ENCODE measurements at regions not wholly inside any gene's neighbourhood (a gene's known extent, or its start where the extent isn't known, plus 50 kb on each side); places are given as distances from the start of the nearest gene placed in this dataset.
A peak's percentile ranks its signal among the peaks of the same experiment; 100 is the strongest.

DNA sequence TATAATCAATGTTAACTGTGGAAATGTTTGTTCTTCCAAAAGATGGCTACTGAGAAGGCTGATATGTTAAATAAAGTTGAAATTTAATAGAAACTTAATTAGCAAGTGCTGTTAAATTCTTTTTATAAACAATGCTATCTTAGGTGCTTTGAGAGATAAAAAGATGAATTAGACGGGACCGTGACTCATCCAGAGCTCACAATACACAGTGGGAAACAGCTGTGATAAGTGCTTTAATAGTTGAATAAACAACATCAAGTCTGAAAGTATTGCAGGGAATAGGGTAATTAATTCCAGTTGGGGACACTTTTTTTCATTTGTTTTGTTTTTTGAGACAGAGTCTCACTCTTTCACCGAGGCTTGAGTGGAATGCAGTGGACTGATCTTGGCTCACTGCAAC is 85.5 kb upstream of the DTNA start:
- FAIRE-seq, result no peak
- 9 to 21% (median 19%) methylated on average over 3 of the region's 3 CpGs for WGBS, 3 donors

DNA sequence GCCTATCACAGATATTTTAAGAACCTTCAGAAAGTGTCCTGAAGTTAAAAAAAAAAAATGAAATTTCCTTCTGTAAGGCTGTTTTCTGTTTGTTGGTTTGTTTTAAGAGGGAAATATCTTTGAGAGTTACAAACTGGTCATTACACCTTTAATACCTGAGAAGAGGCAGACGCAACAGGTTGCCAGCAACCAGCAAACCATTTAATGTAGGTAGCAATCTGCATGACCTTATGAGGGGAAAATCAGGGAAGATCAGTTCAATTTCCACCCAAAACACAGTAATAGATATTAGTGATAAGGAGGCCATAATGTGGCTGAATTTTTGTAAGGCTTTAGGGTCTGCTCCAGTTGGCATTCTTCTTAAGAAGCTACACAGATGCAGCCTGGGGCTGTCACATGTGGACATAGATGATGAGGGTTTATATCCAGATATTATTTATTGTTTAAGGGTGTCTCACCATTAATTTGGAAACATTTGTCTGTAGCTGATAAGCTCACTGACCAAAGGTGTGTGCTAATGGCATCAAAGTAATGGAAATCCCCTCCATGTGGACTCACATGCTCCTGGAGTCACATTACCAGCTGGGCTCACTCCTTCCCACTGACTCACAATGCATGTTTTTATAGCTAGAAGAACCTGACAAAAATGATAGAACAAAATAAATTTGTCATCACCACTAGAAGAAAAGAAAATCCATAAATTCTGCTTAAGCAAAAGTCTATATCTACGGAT is 83.5 kb upstream of the DTNA start:
- Histone ChIP-seq H3K27me3 (ENCODE audit: control insufficient read depth in 3 of 3, insufficient read depth in 3 of 3, low read length in 3 of 3) (peaks cover 0 to 2% (median 0%) of the 10 kb centered on the region in 3 donors), H3K4me3 (ENCODE audit: low read depth in 1 of 3, low read length in 3 of 3) (no peak overlapping the region), H3K27ac (ENCODE audit: low read depth in 1 of 3, low read length in 2 of 3) (no peak overlapping the region), H3K9me3 (ENCODE audit: control insufficient read depth in 2 of 2, insufficient read depth in 1 of 2, low read depth in 1 of 2, low read length in 1 of 2) (no peaks in the 10 kb centered on the region), H3K36me3 (ENCODE audit: control insufficient read depth in 3 of 3, insufficient read depth in 2 of 3, low read depth in 1 of 3, low read length in 3 of 3) (no peaks in the 10 kb centered on the region), H3K4me1 (ENCODE audit: control insufficient read depth in 3 of 3, insufficient read depth in 2 of 3, low read depth in 1 of 3, low read length in 2 of 3) (no peaks in the 10 kb centered on the region)
- FAIRE-seq, result no peak
- WGBS, 3 donors, result 94 to 97% (median 96%) methylated on average over 2 of the region's 2 CpGs
- DNase-seq, result no peak

More for the DNA sequence above, 85.5 kb upstream of the DTNA start:
- no peak overlapping the region for H3K27ac ChIP-seq (ENCODE audit: low read depth in 1 of 3, low read length in 2 of 3)
- peaks cover 0 to 4% of the 10 kb centered on the region in 2 donors for H3K9me3 ChIP-seq (ENCODE audit: control insufficient read depth in 2 of 2, insufficient read depth in 1 of 2, low read depth in 1 of 2, low read length in 1 of 2)
- H3K4me3 ChIP-seq (ENCODE audit: low read depth in 1 of 3, low read length in 3 of 3), result no peak overlapping the region
- DNase-seq, result no peak
- no peaks in the 10 kb centered on the region for H3K36me3 ChIP-seq (ENCODE audit: control insufficient read depth in 3 of 3, insufficient read depth in 2 of 3, low read depth in 1 of 3, low read length in 3 of 3)
- no peaks in the 10 kb centered on the region for H3K4me1 ChIP-seq (ENCODE audit: control insufficient read depth in 3 of 3, insufficient read depth in 2 of 3, low read depth in 1 of 3, low read length in 2 of 3)
- peaks cover 0 to 2% (median 0%) of the 10 kb centered on the region in 3 donors for H3K27me3 ChIP-seq (ENCODE audit: control insufficient read depth in 3 of 3, insufficient read depth in 3 of 3, low read length in 3 of 3)

GRCh38 chr18:34627137-34627920 is 82.8 kb upstream of the DTNA start:
- H3K4me1 ChIP-seq (ENCODE audit: control insufficient read depth in 3 of 3, insufficient read depth in 2 of 3, low read depth in 1 of 3, low read length in 2 of 3), result no peaks in the 10 kb centered on the region
- 92 to 93% (median 92%) methylated on average over 2 of the region's 2 CpGs for WGBS, 3 donors
- H3K36me3 ChIP-seq (ENCODE audit: control insufficient read depth in 3 of 3, insufficient read depth in 2 of 3, low read depth in 1 of 3, low read length in 3 of 3), result no peaks in the 10 kb centered on the region
- H3K9me3 ChIP-seq (ENCODE audit: control insufficient read depth in 2 of 2, insufficient read depth in 1 of 2, low read depth in 1 of 2, low read length in 1 of 2), result no peaks in the 10 kb centered on the region
- peaks cover 0 to 2% (median 0%) of the 10 kb centered on the region in 3 donors for H3K27me3 ChIP-seq (ENCODE audit: control insufficient read depth in 3 of 3, insufficient read depth in 3 of 3, low read length in 3 of 3)
- DNase-seq (no peak), FAIRE-seq (no peak)
- H3K27ac ChIP-seq (ENCODE audit: low read depth in 1 of 3, low read length in 2 of 3), result no peak overlapping the region
- H3K4me3 ChIP-seq (ENCODE audit: low read depth in 1 of 3, low read length in 3 of 3), result no peak overlapping the region

DNA sequence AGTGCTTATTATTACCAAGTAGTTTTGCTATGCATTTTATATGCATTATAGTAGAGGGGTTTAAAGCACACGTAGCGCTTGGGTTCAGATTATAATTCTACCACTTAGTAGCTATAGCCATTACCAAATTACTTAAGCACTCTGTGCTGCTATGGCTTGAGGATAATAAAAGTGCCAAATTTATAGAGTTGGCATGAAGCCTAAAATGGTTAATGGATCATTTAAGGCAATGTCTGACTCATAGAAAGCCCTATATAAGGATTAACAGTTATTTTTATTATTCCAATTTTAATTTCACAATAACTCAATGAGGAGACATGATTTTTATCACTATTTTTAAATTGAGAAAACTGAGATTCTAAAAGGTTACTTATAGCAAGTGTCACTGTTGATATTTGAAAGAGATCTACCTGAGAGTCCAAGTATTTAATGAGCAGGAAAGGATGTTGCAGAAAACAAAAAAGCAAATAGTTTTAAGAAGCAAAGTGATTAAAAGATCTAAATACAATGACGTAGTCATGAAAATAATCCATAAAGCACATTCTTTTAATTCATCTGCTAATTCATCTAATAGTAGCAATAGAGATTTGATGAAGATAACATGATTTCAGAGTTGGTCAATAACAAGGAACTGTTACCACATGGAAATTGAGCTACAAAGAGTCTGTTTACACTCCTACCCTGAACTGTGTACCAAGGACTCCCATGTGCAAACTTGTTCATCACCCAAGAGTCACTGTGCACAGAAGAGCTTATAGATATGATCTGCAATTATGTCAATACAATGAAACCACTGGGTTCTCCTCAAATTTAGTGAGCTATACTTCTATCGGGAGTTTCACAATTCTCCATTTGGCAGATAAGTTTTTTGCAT is 78.8 kb upstream of the DTNA start:
- no peak for FAIRE-seq
- WGBS, 3 donors, result 49 to 72% (median 60%) methylated on average over 4 of the region's 4 CpGs
- no peaks in the 10 kb centered on the region for H3K4me1 ChIP-seq (ENCODE audit: control insufficient read depth in 3 of 3, insufficient read depth in 2 of 3, low read depth in 1 of 3, low read length in 2 of 3)
- H3K9me3 ChIP-seq (ENCODE audit: control insufficient read depth in 2 of 2, insufficient read depth in 1 of 2, low read depth in 1 of 2, low read length in 1 of 2), result no peaks in the 10 kb centered on the region
- peak in 1 of 2 donors; percentile 50 for DNase-seq
- H3K27me3 ChIP-seq (ENCODE audit: control insufficient read depth in 3 of 3, insufficient read depth in 3 of 3, low read length in 3 of 3), result no peaks in the 10 kb centered on the region
- H3K4me3 ChIP-seq (ENCODE audit: low read depth in 1 of 3, low read length in 3 of 3), result no peak overlapping the region
- H3K27ac ChIP-seq (ENCODE audit: low read depth in 1 of 3, low read length in 2 of 3), result no peak overlapping the region
- no peaks in the 10 kb centered on the region for H3K36me3 ChIP-seq (ENCODE audit: control insufficient read depth in 3 of 3, insufficient read depth in 2 of 3, low read depth in 1 of 3, low read length in 3 of 3)

DNA sequence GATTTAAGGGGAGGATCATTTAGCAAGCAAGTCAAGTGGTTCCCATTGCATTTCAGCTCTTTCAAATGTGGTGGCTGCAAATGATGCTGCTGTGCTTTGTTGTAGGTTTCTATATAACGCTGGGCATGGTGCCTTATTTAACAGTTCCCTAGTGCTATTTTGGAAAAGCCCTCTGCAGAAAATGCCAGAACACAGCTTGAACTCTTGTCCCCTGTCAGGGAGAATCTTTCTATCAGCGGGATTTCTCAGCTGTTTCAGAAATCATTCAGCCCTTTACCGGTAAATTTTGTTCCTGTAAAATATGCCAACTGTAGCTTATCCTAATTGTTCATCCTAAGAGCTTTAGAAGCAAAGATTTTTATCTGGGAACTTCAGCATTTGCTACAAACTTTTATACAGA is 77.8 kb upstream of the DTNA start:
- Histone ChIP-seq H3K9me3 (ENCODE audit: control insufficient read depth in 2 of 2, insufficient read depth in 1 of 2, low read depth in 1 of 2, low read length in 1 of 2) (no peaks in the 10 kb centered on the region), H3K27ac (ENCODE audit: low read depth in 1 of 3, low read length in 2 of 3) (no peak overlapping the region), H3K4me3 (ENCODE audit: low read depth in 1 of 3, low read length in 3 of 3) (no peak overlapping the region), H3K36me3 (ENCODE audit: control insufficient read depth in 3 of 3, insufficient read depth in 2 of 3, low read depth in 1 of 3, low read length in 3 of 3) (no peaks in the 10 kb centered on the region), H3K4me1 (ENCODE audit: control insufficient read depth in 3 of 3, insufficient read depth in 2 of 3, low read depth in 1 of 3, low read length in 2 of 3) (no peaks in the 10 kb centered on the region), H3K27me3 (ENCODE audit: control insufficient read depth in 3 of 3, insufficient read depth in 3 of 3, low read length in 3 of 3) (no peaks in the 10 kb centered on the region)
- FAIRE-seq (no peak), DNase-seq (no peak)
- WGBS, 3 donors, result 70 to 82% (median 80%) methylated on average over 3 of the region's 3 CpGs

GRCh38 chr18:34633368-34633767 is 76.7 kb upstream of the DTNA start:
- H3K36me3 ChIP-seq (ENCODE audit: control insufficient read depth in 3 of 3, insufficient read depth in 2 of 3, low read depth in 1 of 3, low read length in 3 of 3), result no peaks in the 10 kb centered on the region
- no peaks in the 10 kb centered on the region for H3K4me1 ChIP-seq (ENCODE audit: control insufficient read depth in 3 of 3, insufficient read depth in 2 of 3, low read depth in 1 of 3, low read length in 2 of 3)
- no peak overlapping the region for H3K27ac ChIP-seq (ENCODE audit: low read depth in 1 of 3, low read length in 2 of 3)
- WGBS, 3 donors, result 70 to 83% (median 80%) methylated on average over 1 of the region's 1 CpG
- FAIRE-seq, result no peak
- no peak overlapping the region for H3K4me3 ChIP-seq (ENCODE audit: low read depth in 1 of 3, low read length in 3 of 3)
- H3K9me3 ChIP-seq (ENCODE audit: control insufficient read depth in 2 of 2, insufficient read depth in 1 of 2, low read depth in 1 of 2, low read length in 1 of 2), result no peaks in the 10 kb centered on the region
- H3K27me3 ChIP-seq (ENCODE audit: control insufficient read depth in 3 of 3, insufficient read depth in 3 of 3, low read length in 3 of 3), result no peaks in the 10 kb centered on the region
- no peak for DNase-seq

- Histone ChIP-seq H3K4me3 (ENCODE audit: low read depth in 1 of 3, low read length in 3 of 3) (no peak overlapping the region), H3K4me1 (ENCODE audit: control insufficient read depth in 3 of 3, insufficient read depth in 2 of 3, low read depth in 1 of 3, low read length in 2 of 3) (no peaks in the 10 kb centered on the region), H3K27me3 (ENCODE audit: control insufficient read depth in 3 of 3, insufficient read depth in 3 of 3, low read length in 3 of 3) (no peaks in the 10 kb centered on the region), H3K27ac (ENCODE audit: low read depth in 1 of 3, low read length in 2 of 3) (no peak overlapping the region), H3K36me3 (ENCODE audit: control insufficient read depth in 3 of 3, insufficient read depth in 2 of 3, low read depth in 1 of 3, low read length in 3 of 3) (no peaks in the 10 kb centered on the region), H3K9me3 (ENCODE audit: control insufficient read depth in 2 of 2, insufficient read depth in 1 of 2, low read depth in 1 of 2, low read length in 1 of 2) (no peaks in the 10 kb centered on the region)
- 77 to 84% (median 78%) methylated on average over 3 of the region's 3 CpGs for WGBS, 3 donors
- no peak for FAIRE-seq
- no peak for DNase-seq
These were observed 72.8 kb upstream of the DTNA start for GRCh38 chr18:34637094-34637801.

GRCh38 chr18:34639687-34640086 is 70.4 kb upstream of the DTNA start:
- Histone ChIP-seq H3K36me3 (ENCODE audit: control insufficient read depth in 3 of 3, insufficient read depth in 2 of 3, low read depth in 1 of 3, low read length in 3 of 3) (no peaks in the 10 kb centered on the region), H3K4me3 (ENCODE audit: low read depth in 1 of 3, low read length in 3 of 3) (no peak overlapping the region), H3K27ac (ENCODE audit: low read depth in 1 of 3, low read length in 2 of 3) (no peak overlapping the region), H3K4me1 (ENCODE audit: control insufficient read depth in 3 of 3, insufficient read depth in 2 of 3, low read depth in 1 of 3, low read length in 2 of 3) (no peaks in the 10 kb centered on the region), H3K9me3 (ENCODE audit: control insufficient read depth in 2 of 2, insufficient read depth in 1 of 2, low read depth in 1 of 2, low read length in 1 of 2) (no peaks in the 10 kb centered on the region), H3K27me3 (ENCODE audit: control insufficient read depth in 3 of 3, insufficient read depth in 3 of 3, low read length in 3 of 3) (no peaks in the 10 kb centered on the region)
- WGBS, 3 donors, result 61 to 71% (median 66%) methylated on average over 1 of the region's 1 CpG
- no peak for DNase-seq
- no peak for FAIRE-seq

Measured in small intestine (tissue), 7 donors.